HG03025 (cell line): ENCODE measurements at regions not wholly inside any gene's neighbourhood (a gene's known extent, or its start where the extent isn't known, plus 50 kb on each side); places are given as distances from the start of the nearest gene placed in this dataset.

Experiments
- ATAC-seq: cut with Tn5 transposase; IDR thresholded peaks from one replicate; pipeline ENCODE4 v1.9.1; 2021; ENCODE audit warnings: mild to moderate bottlenecking, moderate library complexity; ENCODE audit not compliant: unreplicated experiment, low FRiP score

DNA sequence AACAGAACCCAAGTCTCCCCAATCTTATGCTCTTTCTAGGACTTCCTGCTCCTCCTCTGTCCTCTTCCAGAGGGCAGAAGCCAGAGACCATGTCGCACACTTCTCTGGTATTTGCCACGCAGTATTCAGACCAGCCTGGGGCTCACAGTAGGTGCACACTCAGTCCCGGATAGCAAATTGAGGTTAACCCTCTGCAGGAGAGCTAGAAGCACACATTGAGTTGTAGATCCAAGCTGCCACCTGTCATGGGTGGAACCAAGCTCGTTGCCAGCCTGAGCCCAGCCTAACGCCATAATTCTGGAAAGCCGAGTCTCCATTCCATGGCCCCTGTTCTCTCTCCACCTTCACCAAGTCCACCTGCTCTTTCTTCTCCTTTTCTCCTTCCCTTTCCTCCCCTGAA, 562.1 kb downstream of the BUD13 start:
- no peak for ATAC-seq

DNA sequence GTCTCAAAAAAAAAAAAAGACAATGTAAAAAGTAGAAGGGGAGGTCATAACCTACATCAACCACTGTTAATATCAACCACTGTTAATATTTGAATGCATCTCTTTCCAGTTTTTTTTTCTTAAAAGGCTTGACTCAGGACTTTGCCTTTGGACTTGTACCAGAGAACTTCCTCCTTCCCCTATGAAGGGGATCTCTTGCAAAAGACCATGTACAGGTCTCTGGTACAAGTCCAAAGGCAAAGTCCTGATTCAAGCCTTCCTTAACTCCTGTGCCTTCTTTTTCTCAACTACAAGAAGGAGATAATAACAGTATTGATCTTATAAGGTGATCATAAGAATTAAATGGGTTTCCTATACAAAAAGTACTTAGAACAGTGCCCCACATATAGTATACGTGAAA, 563.5 kb downstream of the BUD13 start:
- ATAC-seq: no peak

- no peak for ATAC-seq
Measured at GRCh38 chr11:116207421-116208141, 565.2 kb downstream of the BUD13 start.

- no peak for ATAC-seq
Measured at GRCh38 chr11:116207019-116207418, 565.8 kb downstream of the BUD13 start.

DNA sequence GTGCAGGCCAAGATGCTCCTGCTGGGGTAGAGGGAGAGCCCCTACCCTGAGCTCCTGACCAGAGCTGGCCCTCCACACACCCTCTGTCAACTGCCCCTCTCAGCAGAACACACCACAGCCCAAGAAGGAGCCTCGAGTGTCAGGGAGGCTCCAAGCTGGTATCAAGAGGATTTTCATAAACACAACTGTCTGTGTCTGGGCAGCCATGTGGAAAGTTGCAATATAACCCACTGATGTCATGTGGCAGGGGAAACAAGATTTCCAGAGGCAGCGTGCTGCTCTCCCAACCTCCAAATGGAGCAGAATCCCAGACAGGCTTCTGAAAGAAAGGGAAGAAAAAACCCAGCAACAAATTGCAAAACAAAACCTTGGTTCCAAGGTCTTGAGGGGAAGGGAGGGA, 569.9 kb downstream of the BUD13 start:
- ATAC-seq: no peak

DNA sequence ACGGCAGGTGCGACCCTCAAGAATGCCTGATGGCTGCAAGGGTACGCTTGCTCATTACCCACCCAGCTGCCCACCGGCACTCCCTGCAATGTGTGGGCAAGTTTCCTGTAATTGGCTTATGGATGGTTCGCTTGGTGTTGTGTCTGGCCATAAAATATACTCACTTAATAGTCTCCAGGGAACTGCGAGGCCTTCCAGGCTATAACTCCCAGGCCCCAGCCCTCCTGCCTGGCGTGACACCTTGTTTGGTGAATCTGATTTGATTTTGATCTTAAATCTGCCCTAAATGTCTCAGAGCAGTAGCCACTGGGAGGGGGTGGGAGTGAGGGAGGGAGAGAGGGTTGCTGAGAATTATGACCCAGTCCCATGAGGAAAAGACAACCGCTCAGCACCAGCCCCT, 572.2 kb downstream of the BUD13 start:
- ATAC-seq: no peak

DNA sequence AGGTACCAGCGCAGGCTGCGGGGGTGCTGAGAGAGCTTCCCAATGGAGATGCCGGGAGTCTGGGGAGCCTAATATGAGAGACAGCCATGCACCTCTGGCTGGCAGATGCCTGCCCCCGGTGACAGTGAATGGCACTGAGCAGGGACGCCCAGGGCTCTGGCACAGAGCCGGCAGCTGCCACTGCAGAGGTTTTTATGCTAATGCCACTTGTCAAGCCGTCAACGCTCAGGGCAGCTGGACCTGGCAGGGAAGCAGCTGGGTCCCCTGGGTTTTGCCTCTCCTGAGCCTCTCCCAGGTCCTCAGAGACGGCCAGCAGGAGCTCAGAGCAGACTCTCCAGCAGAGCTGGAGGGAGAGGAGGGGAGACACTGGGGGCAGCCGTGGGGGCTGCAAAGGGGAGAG, 573.6 kb downstream of the BUD13 start:
- ATAC-seq: no peak

DNA sequence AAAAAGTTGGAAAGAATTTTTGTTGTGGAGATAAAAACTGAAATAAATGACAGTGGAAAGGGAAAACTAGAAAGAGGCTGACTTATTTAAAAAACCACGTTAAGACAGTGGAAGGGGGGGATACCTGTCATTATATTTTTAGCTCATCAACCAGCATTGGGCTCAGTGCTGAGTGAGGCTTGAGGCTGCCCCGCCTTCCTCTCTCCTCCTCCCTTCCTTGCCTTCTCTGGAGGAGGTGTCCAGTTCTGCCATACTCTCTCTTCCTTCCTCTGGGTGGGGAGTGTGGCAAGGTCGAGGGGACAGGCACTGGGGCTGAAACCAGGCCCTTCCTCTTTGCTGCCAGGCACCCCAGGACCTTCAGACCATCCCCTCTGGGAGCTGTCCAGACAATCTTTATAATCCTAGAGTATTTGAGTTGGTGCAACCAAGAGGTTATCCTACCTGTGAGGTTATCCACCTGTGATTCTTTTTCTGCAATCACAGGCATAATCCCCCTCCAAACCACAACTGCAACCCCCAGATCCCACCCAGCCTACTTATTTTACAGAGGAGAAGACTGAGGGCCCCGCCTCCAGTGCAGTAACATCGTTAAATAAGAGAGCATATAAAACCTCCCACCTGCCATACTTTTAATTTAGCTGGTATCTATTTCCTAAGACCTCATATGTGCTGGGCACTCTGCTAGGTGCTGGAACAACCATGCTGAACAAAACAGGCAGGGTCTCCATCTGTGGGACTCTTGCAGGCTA, 578.5 kb downstream of the BUD13 start:
- no peak for ATAC-seq

DNA sequence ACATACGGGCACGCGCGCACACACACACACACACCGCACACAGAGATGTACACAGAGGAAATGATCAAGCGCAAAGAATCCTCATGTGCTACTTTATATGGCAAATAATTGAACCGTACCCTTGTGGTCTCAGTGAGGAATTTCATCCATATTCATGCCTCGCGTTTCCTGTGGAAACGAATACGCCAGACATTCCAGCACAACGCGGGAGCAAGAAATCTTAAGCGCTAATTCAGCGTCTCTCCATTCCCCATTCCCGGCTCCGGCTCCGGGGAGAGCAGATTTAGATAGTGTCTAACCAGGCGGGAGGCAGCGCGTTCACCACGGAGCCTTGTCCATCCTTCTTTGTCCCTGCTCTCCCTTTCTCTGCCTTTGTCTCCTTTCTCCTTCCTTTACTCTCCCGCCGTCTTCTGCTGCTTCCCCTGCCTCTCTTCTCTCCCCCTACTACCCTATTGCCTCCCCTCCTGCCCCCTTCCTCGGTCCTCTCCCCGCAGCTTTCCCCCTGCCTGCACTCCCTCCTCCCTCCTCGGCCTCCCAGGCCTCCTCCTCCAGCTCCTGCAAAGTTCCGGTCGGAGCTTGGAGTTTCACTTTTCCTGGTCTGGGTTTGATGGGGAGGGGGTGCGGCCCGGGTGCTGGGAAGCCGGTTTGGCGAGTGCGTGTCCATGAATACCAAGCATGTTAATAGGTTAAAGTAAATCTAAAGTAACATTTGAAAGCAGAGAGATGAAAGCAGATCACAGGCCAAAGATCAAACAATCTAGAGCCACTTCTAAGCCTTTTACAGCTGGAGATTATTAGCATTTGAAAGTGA, 579.3 kb downstream of the BUD13 start:
- no peak for ATAC-seq

DNA sequence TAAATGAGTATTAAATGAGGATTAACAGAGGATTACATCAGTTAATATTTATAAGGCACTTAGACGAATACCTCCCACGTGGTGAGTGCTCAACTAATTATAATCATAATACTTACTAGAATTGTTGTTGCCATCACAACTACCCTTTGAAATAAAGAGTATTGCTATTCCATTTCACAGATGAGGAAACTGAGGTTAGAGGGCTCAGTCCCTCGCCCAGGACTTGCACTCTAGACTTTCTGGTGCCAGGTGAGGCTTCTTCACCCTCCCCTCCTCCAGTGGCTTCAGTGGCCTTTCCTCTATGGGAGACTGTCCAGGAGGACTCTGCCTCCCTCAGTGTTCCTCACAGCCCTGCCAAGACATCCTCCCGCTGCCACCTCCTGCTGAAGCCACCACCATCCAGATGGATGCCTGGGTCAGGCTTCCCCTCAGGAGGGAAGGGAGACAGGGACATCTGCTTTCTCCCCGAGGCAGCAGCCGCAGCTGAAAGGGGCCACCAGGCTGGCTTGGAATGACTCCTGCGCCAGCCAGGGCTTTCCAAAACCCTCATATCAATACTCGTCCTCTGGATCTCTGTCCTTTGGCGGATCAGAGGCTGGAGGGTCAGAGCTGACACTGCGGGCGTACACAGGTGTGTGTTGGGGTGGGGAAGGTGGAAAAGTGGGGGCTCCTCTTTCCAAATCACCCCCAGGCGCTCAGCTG, 580.1 kb downstream of the BUD13 start:
- ATAC-seq: no peak

DNA sequence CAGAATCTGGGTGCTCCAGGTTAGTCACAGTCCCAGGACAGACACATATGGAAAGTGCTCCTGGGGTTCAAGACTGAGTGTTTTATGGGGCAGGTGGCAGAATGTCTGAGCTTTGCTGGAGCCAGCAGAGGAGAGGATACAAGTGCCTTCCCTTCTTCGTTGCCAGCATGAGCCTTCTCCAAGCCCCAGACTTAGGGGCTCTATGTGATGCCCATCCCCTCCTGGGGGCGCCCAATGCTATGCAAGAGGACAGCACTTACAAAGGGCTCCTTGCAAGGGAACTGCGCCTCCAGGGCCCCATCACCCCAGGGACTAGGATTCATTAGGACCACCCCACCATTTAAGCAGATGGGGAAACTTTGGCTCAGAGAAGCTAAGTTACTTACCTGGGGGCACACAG, 581.9 kb downstream of the BUD13 start:
- no peak for ATAC-seq

GRCh38 chr11:116189408-116190170, 583.2 kb downstream of the BUD13 start:
- ATAC-seq: no peak

DNA sequence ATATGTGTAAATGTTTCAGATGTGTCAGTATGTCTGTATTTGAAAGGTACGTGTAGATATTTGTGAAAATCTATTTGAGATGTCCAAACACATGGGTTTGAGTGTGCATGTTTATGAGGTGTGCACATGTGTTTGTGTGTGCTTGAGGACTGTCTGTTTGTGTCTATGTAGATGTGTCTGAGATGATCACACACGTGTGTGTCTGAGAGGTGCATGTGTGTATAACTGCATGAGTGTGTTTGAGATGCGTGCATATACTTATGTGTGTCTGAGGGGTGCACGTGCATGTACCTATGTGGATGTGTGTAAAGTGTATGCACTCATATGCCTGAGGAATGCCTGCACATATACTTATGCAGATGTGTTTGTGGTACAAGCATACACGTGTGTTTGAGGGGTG, 584.4 kb downstream of the BUD13 start:
- ATAC-seq: no peak

- no peak for ATAC-seq
Measured at GRCh38 chr11:116187026-116187425, 585.8 kb downstream of the BUD13 start.

- ATAC-seq: no peak
Measured at GRCh38 chr11:116185551-116185950, 587.2 kb downstream of the BUD13 start.

GRCh38 chr11:116184763-116185162, 588.0 kb downstream of the BUD13 start:
- no peak for ATAC-seq

- ATAC-seq: no peak
Measured at GRCh38 chr11:116182356-116182966, 590.3 kb downstream of the BUD13 start.

- ATAC-seq: no peak
Measured at GRCh38 chr11:116180806-116181600, 591.8 kb downstream of the BUD13 start.

DNA sequence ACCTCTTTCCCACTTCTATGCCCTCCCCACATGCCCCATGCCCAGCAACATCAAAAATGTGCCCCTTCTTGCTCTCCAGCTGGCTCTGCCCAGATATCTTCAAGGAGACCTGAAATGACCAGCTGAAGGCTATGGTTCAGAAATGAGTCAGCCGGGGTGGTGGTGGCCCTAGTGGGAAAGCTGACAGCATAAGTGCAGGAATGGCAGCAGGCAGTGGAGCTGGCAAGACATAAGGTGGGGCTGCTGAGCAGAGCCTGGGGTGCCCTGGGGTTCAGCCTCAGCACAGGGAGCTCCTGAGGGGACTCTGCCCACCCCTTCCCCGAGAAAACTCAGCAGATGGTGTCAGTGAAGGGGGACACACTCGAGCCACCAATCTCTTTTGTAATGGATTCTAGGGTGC, 593.4 kb downstream of the BUD13 start:
- ATAC-seq: no peak
